SK-N-MC (cell line): ENCODE measurements at regions not wholly inside any gene's neighbourhood (a gene's known extent, or its start where the extent isn't known, plus 50 kb on each side); places are given as distances from the start of the nearest gene placed in this dataset.

Experiments used
- EZH2 ChIP-seq: fragments of 200-600 bp; sonication (generic); IDR thresholded peaks from one replicate; pipeline ENCODE4 v1.6.1; 2017; ENCODE audit warnings: antibody characterized with exemption
- POLR2AphosphoS5 ChIP-seq: IDR thresholded peaks from 2 replicates; pipeline ENCODE4 v1.6.1; 2012; ENCODE audit warnings: mild to moderate bottlenecking, low read depth, low read length, borderline replicate concordance

GRCh38 chr4:151991884-151992167 lies 231.0 kb upstream of the GATB start:
- TF ChIP-seq EZH2 (no peak), POLR2AphosphoS5 (no peak)
